Trophoblast cell (in vitro differentiated cells and primary cell): ENCODE measurements at regions not wholly inside any gene's neighbourhood (a gene's known extent, or its start where the extent isn't known, plus 50 kb on each side); places are given as distances from the start of the nearest gene placed in this dataset.

ENCODE experiments used
- DNase-seq, 2 donors: peaks; one replicate each; pipeline ENCODE4 v3.0.0-alpha.2; 2016
- H2AFZ ChIP-seq: 2 replicates; pipeline ENCODE4 v1.6.1; 2013; ENCODE audit warnings: low read length, moderate library complexity, mild to moderate bottlenecking; ENCODE audit not compliant: insufficient read depth, poor library complexity
- H2AK5ac ChIP-seq: 2 replicates; pipeline ENCODE4 v1.6.1; 2013; ENCODE audit warnings: mild to moderate bottlenecking, low read length
- H2BK120ac ChIP-seq: 2 replicates; pipeline ENCODE4 v1.6.1; 2013; ENCODE audit warnings: low read length, mild to moderate bottlenecking, moderate library complexity; ENCODE audit not compliant: insufficient read depth, poor library complexity
- H2BK12ac ChIP-seq: 2 replicates; pipeline ENCODE4 v1.6.1; 2013; ENCODE audit warnings: mild to moderate bottlenecking, low read length, moderate library complexity
- H2BK5ac ChIP-seq: 2 replicates; pipeline ENCODE4 v1.6.1; 2013; ENCODE audit warnings: low read length, low read depth, moderate library complexity, mild to moderate bottlenecking; ENCODE audit not compliant: poor library complexity
- H3K14ac ChIP-seq: 2 replicates; pipeline ENCODE4 v1.6.1; 2013; ENCODE audit warnings: mild to moderate bottlenecking, low read length
- H3K18ac ChIP-seq: 2 replicates; pipeline ENCODE4 v1.6.1; 2013; ENCODE audit warnings: mild to moderate bottlenecking, low read length
- H3K23ac ChIP-seq: 2 replicates; pipeline ENCODE4 v1.6.1; 2013; ENCODE audit warnings: low read length
- H3K27ac ChIP-seq: 2 replicates; pipeline ENCODE4 v1.5.1; 2013; ENCODE audit warnings: low read depth, mild to moderate bottlenecking, inconsistent platforms, low read length, moderate library complexity
- H3K27me3 ChIP-seq: 2 replicates; pipeline ENCODE4 v1.6.1; 2013; ENCODE audit warnings: inconsistent platforms, mild to moderate bottlenecking, low read length, moderate library complexity; ENCODE audit not compliant: insufficient read depth
- H3K36me3 ChIP-seq, 2 experiments: 1 replicate in 1 of 2; 2 replicates in 1 of 2; pipeline ENCODE4 v1.6.1; 2013; ENCODE audit warnings: low read length in 2 of 2, mild to moderate bottlenecking in 2 of 2, moderate library complexity in 1 of 2; ENCODE audit not compliant: insufficient read depth in 2 of 2, control insufficient read depth in 1 of 2
- H3K4ac ChIP-seq: 2 replicates; pipeline ENCODE4 v1.6.1; 2013; ENCODE audit warnings: low read depth, mild to moderate bottlenecking, low read length, moderate library complexity
- H3K4me1 ChIP-seq, 2 experiments: 1 replicate in 1 of 2; 2 replicates in 1 of 2; pipeline ENCODE4 v1.6.1; 2013; ENCODE audit warnings: low read length in 2 of 2, mild to moderate bottlenecking in 2 of 2, moderate library complexity in 1 of 2; ENCODE audit not compliant: insufficient read depth in 2 of 2, control insufficient read depth in 1 of 2
- H3K4me2 ChIP-seq: 2 replicates; pipeline ENCODE4 v1.6.1; 2013; ENCODE audit warnings: inconsistent platforms, mild to moderate bottlenecking, low read length, moderate library complexity
- H3K4me3 ChIP-seq: 2 replicates; pipeline ENCODE4 v1.5.1; 2013; ENCODE audit warnings: mild to moderate bottlenecking, low read depth, low read length, inconsistent platforms
- H3K79me1 ChIP-seq: one replicate; pipeline ENCODE4 v1.6.1; 2013; ENCODE audit warnings: low read length
- H3K79me2 ChIP-seq: 2 replicates; pipeline ENCODE4 v1.6.1; 2013; ENCODE audit warnings: low read length, mild to moderate bottlenecking; ENCODE audit not compliant: control insufficient read depth, insufficient read depth, poor library complexity
- H3K9ac ChIP-seq: 2 replicates; pipeline ENCODE4 v1.6.1; 2013; ENCODE audit warnings: mild to moderate bottlenecking, low read length
- H3K9me3 ChIP-seq: 2 replicates; pipeline ENCODE4 v1.6.1; 2013; ENCODE audit warnings: low read depth, mild to moderate bottlenecking, control low read depth, inconsistent platforms, low read length; ENCODE audit not compliant: insufficient read depth
- H4K12ac ChIP-seq: 2 replicates; pipeline ENCODE4 v1.6.1; 2013; ENCODE audit warnings: low read depth, mild to moderate bottlenecking, low read length, moderate library complexity
- H4K8ac ChIP-seq: 2 replicates; pipeline ENCODE4 v1.6.1; 2013; ENCODE audit warnings: low read depth, mild to moderate bottlenecking, low read length, moderate library complexity
- H4K91ac ChIP-seq: one replicate; pipeline ENCODE4 v1.6.1; 2013; ENCODE audit warnings: low read depth, mild to moderate bottlenecking, low read length, moderate library complexity
- WGBS: extraction: QIAGEN DNeasy Blood & Tissue Kit; methylation state at CpG from one replicate; pipeline ENCODE4 v1.1.7; 2013; ENCODE audit warnings: missing lambda C conversion rate; ENCODE audit not compliant: insufficient read length, insufficient coverage; ENCODE audit errors: extremely low coverage; 5-methylcytosine and 5-hydroxymethylcytosine counted together

DNA sequence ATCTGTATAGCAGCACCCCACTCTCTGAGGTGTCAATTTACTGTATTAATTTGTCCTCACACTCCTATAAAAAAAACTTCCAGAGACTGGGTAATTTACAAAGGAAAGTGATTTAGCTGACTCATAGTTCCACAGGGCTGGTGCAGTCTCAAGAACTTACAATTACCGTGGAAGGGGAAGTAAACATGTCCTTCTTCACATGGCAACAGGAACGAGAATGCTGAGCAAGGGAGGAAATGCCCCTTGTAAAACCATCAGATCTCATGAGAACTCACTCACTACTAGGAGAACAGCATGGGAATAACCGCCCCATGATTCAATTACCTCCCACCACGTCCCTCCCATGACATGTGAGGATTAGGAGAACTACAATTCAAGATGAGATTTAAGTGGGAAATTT is 602.6 kb downstream of the MTRR start:
- Histone ChIP-seq H3K36me3 (no peaks in the 10 kb centered on the region), H4K91ac (no peak overlapping the region), H4K8ac (no peak overlapping the region), H3K18ac (no peak overlapping the region), H3K27me3 (no peaks in the 10 kb centered on the region), H2AFZ (no peak overlapping the region), H2AK5ac (no peak overlapping the region), H3K4me1 (no peaks in the 10 kb centered on the region), H2BK120ac (no peak overlapping the region), H2BK12ac (no peak overlapping the region), H3K27ac (no peak overlapping the region), H3K4me2 (no peak overlapping the region), H4K12ac (no peak overlapping the region), H3K4ac (no peak overlapping the region), H2BK5ac (no peak overlapping the region), H3K79me1 (no peaks in the 10 kb centered on the region), H3K4me3 (no peak overlapping the region), H3K9ac (no peak overlapping the region), H3K79me2 (no peaks in the 10 kb centered on the region), H3K14ac (no peak overlapping the region), H3K9me3 (peaks cover 6% of the 10 kb centered on the region), H3K23ac (no peak overlapping the region)
- no CpG with 5 or more reads among the region's 4 CpGs for WGBS
- DNase-seq, result no peak

DNA sequence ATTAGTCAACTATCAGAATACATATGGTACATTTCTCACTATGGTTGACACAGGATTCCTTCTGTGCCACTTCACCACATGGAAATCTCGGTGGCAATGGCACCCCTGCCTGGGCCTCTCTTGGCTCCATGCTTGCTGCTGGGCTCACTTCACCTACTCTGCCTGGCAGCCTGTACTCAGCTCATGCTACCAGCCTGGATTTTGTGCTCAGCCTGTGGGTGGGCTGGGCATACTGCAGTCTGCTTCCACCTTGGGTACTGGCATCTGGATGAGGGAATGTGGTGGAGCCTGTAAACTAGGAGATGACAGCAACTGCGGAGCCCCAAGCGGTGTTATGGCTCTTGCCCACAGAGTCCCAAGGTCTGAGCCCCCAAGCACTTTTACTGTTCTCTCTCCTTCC is 604.1 kb downstream of the MTRR start:
- Histone ChIP-seq H4K8ac (no peak overlapping the region), H3K4me2 (no peak overlapping the region), H3K23ac (no peak overlapping the region), H3K14ac (no peak overlapping the region), H3K36me3 (no peaks in the 10 kb centered on the region), H2AK5ac (no peak overlapping the region), H2BK12ac (no peak overlapping the region), H3K4ac (no peak overlapping the region), H4K91ac (no peak overlapping the region), H2BK5ac (no peak overlapping the region), H3K27me3 (no peaks in the 10 kb centered on the region), H3K18ac (no peak overlapping the region), H3K9me3 (peaks cover 6% of the 10 kb centered on the region), H3K4me1 (no peaks in the 10 kb centered on the region), H3K79me2 (no peaks in the 10 kb centered on the region), H2AFZ (no peak overlapping the region), H2BK120ac (no peak overlapping the region), H3K27ac (no peak overlapping the region), H4K12ac (no peak overlapping the region), H3K4me3 (no peak overlapping the region), H3K9ac (no peak overlapping the region), H3K79me1 (no peaks in the 10 kb centered on the region)
- WGBS, result no CpG with 5 or more reads among the region's 3 CpGs
- no peak for DNase-seq

DNA sequence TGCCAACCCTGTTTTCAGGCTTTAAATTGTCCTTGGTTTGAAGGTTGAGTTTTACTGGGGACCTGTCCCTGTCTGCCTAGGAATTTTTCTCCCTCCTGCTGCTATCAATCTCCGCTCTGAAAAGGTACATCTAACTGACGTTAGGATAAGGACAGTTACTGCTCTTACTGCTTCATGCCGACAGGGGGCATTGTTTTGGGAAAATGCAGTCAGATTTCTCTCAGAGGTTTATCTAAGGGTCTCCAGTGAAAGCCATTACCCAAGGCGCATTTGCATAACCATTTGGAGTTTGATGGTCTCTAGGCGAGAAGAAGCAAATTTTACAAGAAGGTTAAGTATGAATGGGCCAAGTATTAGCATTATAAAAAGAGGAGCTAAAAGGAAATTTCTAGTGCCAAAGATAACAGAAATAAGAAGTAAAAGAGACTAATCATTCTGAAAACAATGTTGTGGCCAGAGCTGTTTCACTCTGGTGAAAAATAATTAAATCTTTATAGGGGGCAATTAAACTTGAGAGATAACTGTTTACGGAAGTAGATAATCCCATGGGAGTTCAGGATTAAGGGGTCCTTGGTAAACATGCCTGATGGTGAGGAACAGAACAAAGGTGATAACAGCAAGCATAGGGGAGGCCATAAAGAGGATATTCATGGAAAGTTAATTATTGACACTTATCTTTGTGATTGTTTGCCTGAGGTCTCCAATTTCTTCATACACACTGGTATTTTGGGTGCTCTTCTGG is 605.0 kb downstream of the MTRR start:
- Histone ChIP-seq H3K9me3 (peaks cover 6% of the 10 kb centered on the region), H3K18ac (no peak overlapping the region), H2AK5ac (no peak overlapping the region), H3K14ac (no peak overlapping the region), H3K4me2 (no peak overlapping the region), H3K27me3 (no peaks in the 10 kb centered on the region), H2BK12ac (no peak overlapping the region), H3K23ac (no peak overlapping the region), H3K79me2 (no peaks in the 10 kb centered on the region), H2BK120ac (no peak overlapping the region), H3K4me3 (no peak overlapping the region), H3K4ac (no peak overlapping the region), H3K36me3 (no peaks in the 10 kb centered on the region), H4K8ac (no peak overlapping the region), H3K79me1 (no peaks in the 10 kb centered on the region), H2BK5ac (no peak overlapping the region), H3K27ac (no peak overlapping the region), H3K4me1 (no peaks in the 10 kb centered on the region), H3K9ac (no peak overlapping the region), H2AFZ (no peak overlapping the region), H4K12ac (no peak overlapping the region), H4K91ac (no peak overlapping the region)
- WGBS, result no CpG with 5 or more reads among the region's 6 CpGs
- DNase-seq, result no peak

DNA sequence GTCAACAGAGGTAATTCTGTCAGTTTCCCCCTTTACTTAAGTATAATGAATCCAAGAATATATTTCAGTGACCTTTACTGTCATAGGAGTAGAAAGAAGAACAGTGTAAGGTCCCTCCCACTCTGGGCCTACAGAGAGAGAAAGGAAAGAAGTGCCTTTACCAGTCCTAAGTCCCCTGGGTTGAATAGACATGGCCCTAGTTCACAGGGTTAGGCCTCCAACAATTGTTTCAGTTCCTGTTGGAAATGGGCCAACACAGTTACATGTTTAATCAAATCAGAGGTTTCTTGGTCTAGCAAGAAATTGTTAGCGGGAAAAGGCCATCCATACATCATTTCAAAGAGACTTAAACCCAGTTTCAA is 605.6 kb downstream of the MTRR start:
- no peak overlapping the region for H3K23ac ChIP-seq
- no peak overlapping the region for H4K12ac ChIP-seq
- no peak overlapping the region for H3K14ac ChIP-seq
- H3K9ac ChIP-seq, result no peak overlapping the region
- H3K18ac ChIP-seq, result no peak overlapping the region
- H2AK5ac ChIP-seq, result no peak overlapping the region
- peaks cover 6% of the 10 kb centered on the region for H3K9me3 ChIP-seq
- no peak overlapping the region for H4K8ac ChIP-seq
- no peaks in the 10 kb centered on the region for H3K27me3 ChIP-seq
- H3K27ac ChIP-seq, result no peak overlapping the region
- H2BK120ac ChIP-seq, result no peak overlapping the region
- no peak overlapping the region for H2BK5ac ChIP-seq
- no peaks in the 10 kb centered on the region for H3K79me2 ChIP-seq
- no peaks in the 10 kb centered on the region for H3K79me1 ChIP-seq
- H3K4me3 ChIP-seq, result no peak overlapping the region
- no peak overlapping the region for H3K4me2 ChIP-seq
- H3K4me1 ChIP-seq, result no peaks in the 10 kb centered on the region
- no peak overlapping the region for H3K4ac ChIP-seq
- H3K36me3 ChIP-seq, result no peaks in the 10 kb centered on the region
- H4K91ac ChIP-seq, result no peak overlapping the region
- WGBS, result no CpG with 5 or more reads among the region's 1 CpG
- H2AFZ ChIP-seq, result no peak overlapping the region
- DNase-seq, result no peak
- H2BK12ac ChIP-seq, result no peak overlapping the region
